Transverse colon (tissue), 4 donors: ENCODE measurements at regions not wholly inside any gene's neighbourhood (a gene's known extent, or its start where the extent isn't known, plus 50 kb on each side); places are given as distances from the start of the nearest gene placed in this dataset.

ENCODE experiments used
- DNase-seq: peaks from one replicate; pipeline ENCODE4 v3.0.0-alpha.2; 2019
- H3K27ac ChIP-seq, 4 donors: fragments of 200-600 bp; sonication (generic); 2 replicates each; pipeline ENCODE4 v1.5.1; 2016 to 2018; ENCODE audit warnings: inconsistent platforms in 4 of 4
- H3K27me3 ChIP-seq: fragments of 200-600 bp; sonication (generic); 2 replicates; pipeline ENCODE4 v1.5.1; 2017; ENCODE audit warnings: inconsistent platforms
- H3K36me3 ChIP-seq, 4 donors: fragments of 200-600 bp; sonication (generic); 2 replicates each; pipeline ENCODE4 v1.5.1; 2017 to 2019; ENCODE audit warnings: inconsistent platforms in 4 of 4
- H3K4me1 ChIP-seq, 4 donors: fragments of 200-600 bp; sonication (generic); 2 replicates each; pipeline ENCODE4 v1.5.1; 2017 to 2020; ENCODE audit warnings: inconsistent platforms in 4 of 4
- H3K4me3 ChIP-seq, 4 donors: fragments of 200-600 bp; sonication (generic); 1 replicate in 1 of 4; 2 replicates in 3 of 4; pipeline versions ENCODE4 v1.5.1 to v1.6.1; 2017 to 2019; ENCODE audit warnings: inconsistent platforms in 4 of 4
- H3K9me3 ChIP-seq, 2 donors: fragments of 200-600 bp; sonication (generic); 2 replicates each; pipeline ENCODE4 v1.5.1; 2017 to 2019; ENCODE audit warnings: inconsistent platforms in 2 of 2
- CTCF ChIP-seq, 5 experiments: fragments of 200-600 bp in 3 of 5; fragments of 450-650 bp in 2 of 5; sonication (generic) in 3 of 5; IDR thresholded peaks; 1 replicate in 2 of 5; 2 replicates in 3 of 5; pipeline ENCODE4 v1.5.1; 2016 to 2017; ENCODE audit warnings: antibody characterized with exemption in 5 of 5, inconsistent platforms in 3 of 5, mild to moderate bottlenecking in 2 of 5, moderate library complexity in 1 of 5
- EP300 ChIP-seq: sonication (generic); formaldehyde crosslinking; IDR thresholded peaks from one replicate; pipeline ENCODE4 v1.6.1; 2017; ENCODE audit warnings: antibody characterized with exemption, low read depth
- POLR2A ChIP-seq: fragments of 450-650 bp; IDR thresholded peaks from one replicate; pipeline ENCODE4 v1.6.1; 2016; ENCODE audit warnings: antibody characterized with exemption, mild to moderate bottlenecking, moderate library complexity
- POLR2AphosphoS5 ChIP-seq, 3 donors: sonication (generic); formaldehyde crosslinking; IDR thresholded peaks; one replicate each; pipeline ENCODE4 v1.6.1; 2016; ENCODE audit warnings: antibody characterized with exemption in 3 of 3
- WGBS, 2 donors: methylation state at CpG; one replicate each; pipeline ENCODE4 v1.1.5; 2018; ENCODE audit warnings: low coverage in 1 of 2; 5-methylcytosine and 5-hydroxymethylcytosine counted together
- in situ Hi-C, 4 donors: fragments of 200-750 bp; cut with MboI; loops; one replicate each; pipeline versions ENCODE4 v1.15.0 to v1.15.1; 2017; ENCODE audit warnings: low sequenced_read_pairs in 3 of 4, low pct_ligation_motif_present in 1 of 4, low pct_unique_long_range_greater_than_20kb in 1 of 4
- intact Hi-C: fragments of 100-400 bp; cut with DNase I; formaldehyde crosslinking; loops from one replicate; pipeline ENCODE4 v1.15.1; 2023; ENCODE audit warnings: low total_unique reads

- no peak overlapping the region for H3K4me3 ChIP-seq
- peaks cover 0 to 17% (median 2%) of the 10 kb centered on the region in 4 donors for H3K4me1 ChIP-seq
- H3K36me3 ChIP-seq: no peaks in the 10 kb centered on the region
- H3K9me3 ChIP-seq: no peaks in the 10 kb centered on the region
- intact Hi-C loops (no loop called here), in situ Hi-C loops (loop anchor here (10.0 to 25.0 kb wide), 4 partner anchors 134 to 934 kb away; partner anchors contain the start of genes BLZF1 (in 1 of the 4), NME7 (in 1 of the 4) and XCL1 (in 1 of the 4))
- no peak for DNase-seq
- peak overlapping the region in 3 of 4 donors; percentile 55 to 76 (median 64) for H3K27ac ChIP-seq
- H3K27me3 ChIP-seq: no peaks in the 10 kb centered on the region
- 38 to 60% methylated on average over 2 to 4 of the region's 4 CpGs for WGBS, 2 donors
- no peak for TF ChIP-seq EP300
- TF ChIP-seq CTCF (IDR thresholded peaks at IDR 0.05): no peak
- TF ChIP-seq POLR2A: no peak
- TF ChIP-seq POLR2AphosphoS5 (IDR thresholded peaks at IDR 0.05): peak; percentile 50 to 80 (median 57)
These were observed 115.6 kb downstream of the XCL2 start for GRCh38 chr1:168428063-168428731.

GRCh38 chr1:168427051-168427450, 116.7 kb downstream of the XCL2 start:
- TF ChIP-seq POLR2AphosphoS5 (IDR thresholded peaks at IDR 0.05): no peak
- TF ChIP-seq CTCF (IDR thresholded peaks at IDR 0.05): no peak
- no peak for TF ChIP-seq EP300
- TF ChIP-seq POLR2A: no peak
- H3K9me3 ChIP-seq: no peaks in the 10 kb centered on the region
- H3K4me3 ChIP-seq: no peak overlapping the region
- in situ Hi-C loops: loop anchor here (10.0 to 25.0 kb wide), 4 partner anchors 135 to 935 kb away; partner anchors contain the start of genes BLZF1 (in 1 of the 4), NME7 (in 1 of the 4) and XCL1 (in 1 of the 4)
- 57% methylated on average over 1 of the region's 1 CpG; no CpG with 5 or more reads in 1 of the 2 donors for WGBS, 2 donors
- H3K4me1 ChIP-seq: peaks cover 0 to 21% (median 2%) of the 10 kb centered on the region in 4 donors
- intact Hi-C loops: no loop called here
- no peak for DNase-seq
- H3K27me3 ChIP-seq: no peaks in the 10 kb centered on the region
- no peaks in the 10 kb centered on the region for H3K36me3 ChIP-seq
- peak overlapping the region in 3 of 4 donors; percentile 55 to 76 (median 64) for H3K27ac ChIP-seq

DNA sequence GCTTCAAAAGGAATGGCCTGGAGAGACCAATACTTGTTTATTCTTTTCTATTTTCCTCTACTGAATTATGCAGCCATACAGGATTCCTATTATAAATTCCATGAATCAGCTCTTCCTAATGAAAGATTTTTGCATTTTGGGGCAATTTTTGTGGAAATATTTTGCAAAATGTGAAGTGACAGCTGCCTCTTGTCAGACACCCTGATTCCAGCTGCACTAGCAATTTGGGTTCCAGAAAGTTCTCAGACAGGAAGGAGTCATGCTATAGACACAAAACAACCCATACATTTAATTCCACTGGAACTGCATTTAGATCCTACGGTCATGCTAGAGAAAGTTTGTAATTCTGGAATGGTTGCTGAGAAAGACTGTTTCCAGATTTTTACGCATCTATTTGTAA, 119.5 kb downstream of the XCL2 start:
- Histone ChIP-seq H3K27ac (no peak overlapping the region), H3K4me1 (peaks cover 0 to 21% (median 2%) of the 10 kb centered on the region in 4 donors), H3K27me3 (no peaks in the 10 kb centered on the region), H3K9me3 (no peaks in the 10 kb centered on the region), H3K36me3 (no peaks in the 10 kb centered on the region), H3K4me3 (no peak overlapping the region)
- in situ Hi-C loops: loop anchor here in 1 of 4 donors (10.0 kb wide), 1 partner anchor 151 kb away; the partner anchor contains the start of gene XCL1
- intact Hi-C loops: no loop called here
- DNase-seq: no peak
- 93% methylated on average over 2 of the region's 2 CpGs; no CpG with 5 or more reads in 1 of the 2 donors for WGBS, 2 donors
- TF ChIP-seq POLR2A (no peak), CTCF (IDR thresholded peaks at IDR 0.05) (no peak), POLR2AphosphoS5 (IDR thresholded peaks at IDR 0.05) (no peak), EP300 (no peak)

DNA sequence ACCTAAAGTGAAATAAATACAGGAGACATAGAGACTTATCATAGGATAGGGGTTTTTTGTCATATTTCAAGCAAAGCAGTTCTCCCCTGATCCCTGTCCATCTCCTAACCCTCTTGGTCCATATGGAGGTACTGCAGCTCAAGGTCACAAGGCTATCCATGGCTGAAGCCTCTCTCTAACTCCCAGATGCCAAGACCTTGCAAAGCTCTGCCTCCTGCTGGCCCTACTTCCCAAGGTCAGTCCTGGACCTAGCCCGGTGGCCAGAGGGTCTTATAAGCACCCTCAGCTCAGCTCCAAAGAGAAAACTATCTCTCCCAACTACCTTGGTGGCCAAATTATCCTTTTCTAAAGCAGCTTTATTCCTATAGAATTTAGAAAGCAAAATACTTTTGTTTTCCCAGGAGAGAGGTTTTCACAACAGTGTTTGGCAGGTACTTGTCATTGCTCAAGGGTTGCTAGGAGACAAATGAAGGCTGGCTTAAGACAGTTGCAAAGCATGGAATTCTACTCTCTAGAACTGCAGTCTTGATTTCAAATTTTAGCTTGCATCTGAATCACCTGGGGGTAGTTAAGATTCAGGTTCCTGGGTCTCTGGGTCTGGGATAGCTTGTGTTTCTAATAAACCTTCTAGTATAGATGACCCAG, 121.5 kb downstream of the XCL2 start:
- in situ Hi-C loops: loop anchor here in 1 of 4 donors (10.0 kb wide), 1 partner anchor 152 kb away; the partner anchor contains the start of gene XCL1
- 60 to 93% methylated on average over 1 of the region's 1 CpG for WGBS, 2 donors

More for the DNA sequence above, 121.5 kb downstream of the XCL2 start:
- Histone ChIP-seq H3K4me1 (peaks cover 0 to 8% (median 1%) of the 10 kb centered on the region in 4 donors), H3K4me3 (no peak overlapping the region), H3K36me3 (no peaks in the 10 kb centered on the region), H3K27ac (peak overlapping the region in 1 of 4 donors; percentile 13), H3K9me3 (no peaks in the 10 kb centered on the region), H3K27me3 (no peaks in the 10 kb centered on the region)
- no peak for DNase-seq
- intact Hi-C loops: no loop called here
- TF ChIP-seq CTCF (IDR thresholded peaks at IDR 0.05) (no peak), EP300 (no peak), POLR2AphosphoS5 (IDR thresholded peaks at IDR 0.05) (no peak), POLR2A (no peak)
